Left forelimb (tissue), 1 donor: ENCODE measurements at regions not wholly inside any gene's neighbourhood (a gene's known extent, or its start where the extent isn't known, plus 50 kb on each side); places are given as distances from the start of the nearest gene placed in this dataset.
"Not testable (repeated sequence)": the region's sequence is repeated elsewhere in the genome, so short reads cannot be mapped to it uniquely, and the experiment has no call there.

ENCODE experiments used
- DNase-seq: peaks from one replicate; pipeline ENCODE4 v3.0.0-alpha.2; 2018; ENCODE audit warnings: low spot score

- DNase-seq: no peak
These were observed 116.7 kb downstream of the SOX4 start for GRCh38 chr6:21710216-21710615.

GRCh38 chr6:21710908-21711627 lies 117.5 kb downstream of the SOX4 start:
- DNase-seq: no peak

- DNase-seq: no peak
These were observed 118.7 kb downstream of the SOX4 start for GRCh38 chr6:21712213-21712612.

- no peak for DNase-seq
These were observed 119.9 kb downstream of the SOX4 start for GRCh38 chr6:21713481-21713880.

- DNase-seq: no peak
These were observed 121.6 kb downstream of the SOX4 start for GRCh38 chr6:21715180-21715579.

GRCh38 chr6:21722510-21722909 lies 129.0 kb downstream of the SOX4 start:
- no peak for DNase-seq

GRCh38 chr6:21726676-21727075 lies 133.1 kb downstream of the SOX4 start:
- DNase-seq: no peak

GRCh38 chr6:21728141-21728540 lies 134.6 kb downstream of the SOX4 start:
- no peak for DNase-seq

- no peak for DNase-seq
These were observed 135.9 kb downstream of the SOX4 start for GRCh38 chr6:21729431-21729830.

- no peak for DNase-seq
These were observed 137.0 kb downstream of the SOX4 start for GRCh38 chr6:21730533-21730932.

GRCh38 chr6:21731411-21732031 lies 138.0 kb downstream of the SOX4 start:
- no peak for DNase-seq

GRCh38 chr6:21732032-21732730 lies 138.6 kb downstream of the SOX4 start:
- DNase-seq: not testable (repeated sequence)

- DNase-seq: no peak
These were observed 139.2 kb downstream of the SOX4 start for GRCh38 chr6:21732731-21733130.

- no peak for DNase-seq
These were observed 139.8 kb downstream of the SOX4 start for GRCh38 chr6:21733311-21733710.

GRCh38 chr6:21734204-21734603 lies 140.7 kb downstream of the SOX4 start:
- no peak for DNase-seq

GRCh38 chr6:21738180-21739094 lies 144.9 kb downstream of the SOX4 start:
- DNase-seq: no peak

- no peak for DNase-seq
These were observed 145.7 kb downstream of the SOX4 start for GRCh38 chr6:21739241-21739640.

- no peak for DNase-seq
These were observed 146.3 kb downstream of the SOX4 start for GRCh38 chr6:21739838-21740237.

- no peak for DNase-seq
These were observed 147.0 kb downstream of the SOX4 start for GRCh38 chr6:21740376-21741124.

- no peak for DNase-seq
These were observed 147.9 kb downstream of the SOX4 start for GRCh38 chr6:21741221-21742109.
